GM19452 (cell line): ENCODE measurements at regions not wholly inside any gene's neighbourhood (a gene's known extent, or its start where the extent isn't known, plus 50 kb on each side); places are given as distances from the start of the nearest gene placed in this dataset.
"Not testable (repeated sequence)": the region's sequence is repeated elsewhere in the genome, so short reads cannot be mapped to it uniquely, and the experiment has no call there.

Experiments
- ATAC-seq: cut with Tn5 transposase; IDR thresholded peaks from one replicate; pipeline ENCODE4 v1.9.1; 2021; ENCODE audit not compliant: unreplicated experiment

DNA sequence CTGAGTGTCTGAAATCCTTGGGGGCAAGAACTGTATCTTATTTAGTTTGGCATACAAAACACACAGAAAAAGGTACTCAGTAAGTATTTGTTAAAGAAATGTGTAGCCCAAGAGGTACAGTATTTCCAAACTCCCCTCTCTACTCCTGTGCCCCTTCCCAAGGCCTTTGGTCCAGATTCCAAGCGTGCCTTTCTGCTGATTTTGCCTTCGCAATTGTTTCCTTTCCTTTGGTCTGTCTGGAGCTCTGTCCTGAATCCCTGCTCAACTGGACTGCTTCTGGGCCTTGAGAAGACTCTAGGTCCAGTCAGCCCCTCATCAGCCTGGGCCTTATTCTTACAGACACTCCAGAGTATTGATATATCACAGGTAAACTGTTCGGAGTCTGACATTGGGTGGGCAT, 122.2 kb upstream of the SYNCRIP start:
- no peak for ATAC-seq

DNA sequence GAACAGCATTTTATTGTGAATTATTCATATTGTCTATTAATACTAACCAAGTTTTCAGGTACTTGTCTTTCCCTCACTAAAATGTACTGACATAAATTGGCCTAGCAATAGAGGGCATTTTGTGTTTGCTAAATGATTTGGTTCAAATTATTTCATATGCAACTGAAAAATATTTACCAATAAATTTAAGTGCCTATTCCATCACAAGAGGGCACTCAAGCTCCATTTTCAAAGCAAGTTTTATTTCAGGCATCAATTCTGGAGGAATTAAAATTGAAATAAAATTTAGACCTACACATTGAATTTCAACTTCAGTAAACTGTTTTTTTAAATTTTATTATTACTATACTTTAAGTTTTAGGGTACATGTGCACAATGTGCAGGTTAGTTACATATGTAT, 114.3 kb upstream of the SYNCRIP start:
- no peak for ATAC-seq

DNA sequence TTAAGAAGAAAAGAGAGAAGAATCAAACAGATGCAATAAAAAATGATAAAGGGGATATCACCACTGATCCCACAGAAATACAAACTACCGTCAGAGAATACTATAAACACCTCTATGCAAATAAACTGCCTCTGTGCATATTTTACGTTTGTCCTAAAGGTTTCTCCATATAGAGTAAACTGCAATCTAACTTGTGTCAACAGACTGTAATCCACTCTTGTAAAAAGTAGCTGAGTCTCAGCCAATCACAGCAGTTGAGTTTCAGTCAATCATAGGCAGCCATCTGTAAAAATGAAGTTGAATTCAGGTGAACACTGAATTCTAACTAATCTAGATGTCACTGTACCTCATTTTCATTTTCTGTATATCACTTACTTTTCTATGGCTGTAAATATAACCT, 112.2 kb upstream of the SYNCRIP start:
- ATAC-seq: no peak

DNA sequence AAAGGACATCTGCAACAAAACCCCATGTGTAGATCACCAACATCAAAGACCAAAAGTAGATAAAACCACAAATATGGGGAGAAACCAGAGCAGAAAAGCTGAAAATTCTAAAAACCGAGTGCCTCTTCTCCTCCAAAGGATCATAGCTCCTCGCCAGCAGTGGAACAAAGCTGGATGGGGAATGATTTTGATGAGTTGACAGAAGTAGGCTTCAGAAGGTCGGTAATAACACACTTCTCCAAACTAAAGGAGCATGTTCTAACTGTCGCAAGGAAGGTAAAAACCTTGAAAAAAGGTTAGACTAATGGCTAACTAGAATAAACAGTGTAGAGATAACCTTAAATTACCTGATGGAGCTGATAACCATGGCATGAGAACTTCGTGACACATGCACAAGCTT, 109.9 kb upstream of the SYNCRIP start:
- no peak for ATAC-seq

DNA sequence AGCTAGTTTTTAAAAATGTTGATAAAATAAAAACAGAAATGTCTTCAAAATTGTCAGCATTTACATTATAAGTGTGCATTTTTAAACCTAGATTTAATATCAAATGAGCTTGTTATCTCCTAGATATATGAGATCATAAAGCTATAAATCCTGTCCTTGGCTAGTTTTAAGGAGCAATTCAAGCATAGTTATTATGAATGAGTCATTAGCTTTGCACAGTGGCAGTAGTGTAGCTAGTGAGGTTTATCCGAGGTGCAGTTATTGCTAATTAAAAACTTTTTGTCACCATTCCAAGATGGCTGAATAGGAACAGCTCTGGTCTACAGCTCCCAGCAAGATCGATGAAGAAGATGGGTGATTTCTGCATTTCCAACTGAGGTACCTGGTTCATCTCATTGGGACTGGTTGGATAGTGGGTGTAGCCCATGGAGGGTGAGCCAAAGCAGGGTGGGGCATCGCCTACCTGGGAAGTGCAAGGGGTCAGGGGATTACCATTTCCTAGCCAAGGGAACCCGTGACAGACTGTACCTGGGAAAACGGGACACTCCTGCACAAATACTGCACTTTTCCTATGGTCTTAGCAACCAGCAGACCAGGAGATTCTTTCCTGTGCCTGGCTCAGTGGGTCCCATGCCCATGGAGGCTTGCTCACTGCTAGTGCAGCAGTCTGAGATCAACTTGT, 108.8 kb upstream of the SYNCRIP start:
- no peak for ATAC-seq

DNA sequence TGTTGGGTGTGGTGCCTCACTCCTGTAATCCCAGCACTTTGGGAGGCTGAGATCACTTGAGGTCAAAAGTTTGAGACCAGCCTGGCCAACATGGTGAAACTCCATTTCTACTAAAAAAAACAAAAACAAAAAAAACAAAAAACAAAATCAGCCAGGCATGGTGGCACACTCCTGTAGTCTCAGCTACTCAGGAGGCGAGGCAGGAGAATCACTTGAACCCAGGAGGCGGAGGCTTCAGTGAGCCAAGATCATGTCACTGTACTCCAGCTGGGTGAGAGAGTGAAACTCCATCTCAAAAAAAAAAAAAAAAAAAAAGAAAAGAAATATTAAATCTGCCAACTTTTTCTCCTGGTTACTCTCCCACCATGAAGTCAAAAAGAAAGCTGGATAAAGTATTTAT, 107.5 kb upstream of the SYNCRIP start:
- not testable (repeated sequence) for ATAC-seq

DNA sequence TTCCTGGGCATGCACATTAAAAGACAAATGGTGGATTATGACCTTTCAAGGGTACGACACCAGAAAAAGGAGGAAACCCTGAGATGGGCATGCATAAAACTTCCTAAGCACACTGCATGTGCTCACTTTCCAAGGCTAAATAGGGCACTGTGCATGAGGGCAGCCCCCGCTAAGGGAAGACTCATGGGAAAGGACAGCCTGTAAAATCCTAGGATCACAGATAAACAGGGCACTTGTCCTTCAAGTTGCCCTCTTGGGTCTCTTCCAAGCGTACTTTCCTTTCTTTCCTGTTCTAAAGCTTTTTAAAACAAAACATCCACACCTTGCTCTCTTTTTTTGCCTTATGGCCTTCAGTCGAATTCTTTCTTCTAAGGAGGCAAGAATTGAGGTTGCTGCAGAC, 106.5 kb upstream of the SYNCRIP start:
- ATAC-seq: no peak

DNA sequence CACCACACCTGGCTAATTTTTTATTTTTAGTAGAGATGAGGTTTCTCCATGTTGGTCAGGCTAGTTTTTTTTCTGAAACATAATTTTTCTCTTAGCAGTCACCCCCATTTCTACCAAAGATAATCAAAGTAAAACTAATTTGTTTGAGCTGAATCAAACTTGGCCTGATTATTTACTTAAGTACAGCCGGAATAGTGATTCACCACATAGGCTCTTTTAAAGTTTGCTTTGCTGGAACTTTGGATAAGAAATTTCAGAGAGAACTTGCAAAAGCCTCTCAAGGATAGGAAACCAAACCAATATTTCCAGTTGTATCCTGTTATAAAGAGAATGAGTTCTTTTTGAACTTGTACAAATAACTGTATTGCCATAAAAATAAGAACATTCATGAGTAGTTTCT, 105.0 kb upstream of the SYNCRIP start:
- no peak for ATAC-seq

DNA sequence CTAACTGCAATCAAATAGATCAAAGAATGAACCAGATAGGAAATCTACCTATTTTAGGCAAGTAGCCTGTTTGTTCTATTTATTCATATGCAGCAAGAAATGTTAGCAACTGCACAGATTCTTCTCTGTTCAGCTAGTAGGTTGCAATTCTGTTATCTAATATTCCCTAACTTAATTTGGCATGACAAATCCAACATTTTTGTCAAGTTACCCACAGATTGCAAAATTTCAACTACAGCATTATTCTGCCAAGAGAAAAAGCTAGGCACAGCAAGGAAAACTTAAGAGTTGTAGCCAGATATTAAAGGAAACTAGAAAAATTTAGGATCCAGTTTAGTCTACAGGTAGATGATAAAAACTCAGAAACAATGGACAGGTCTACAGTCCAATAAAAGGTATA, 104.4 kb upstream of the SYNCRIP start:
- no peak for ATAC-seq

DNA sequence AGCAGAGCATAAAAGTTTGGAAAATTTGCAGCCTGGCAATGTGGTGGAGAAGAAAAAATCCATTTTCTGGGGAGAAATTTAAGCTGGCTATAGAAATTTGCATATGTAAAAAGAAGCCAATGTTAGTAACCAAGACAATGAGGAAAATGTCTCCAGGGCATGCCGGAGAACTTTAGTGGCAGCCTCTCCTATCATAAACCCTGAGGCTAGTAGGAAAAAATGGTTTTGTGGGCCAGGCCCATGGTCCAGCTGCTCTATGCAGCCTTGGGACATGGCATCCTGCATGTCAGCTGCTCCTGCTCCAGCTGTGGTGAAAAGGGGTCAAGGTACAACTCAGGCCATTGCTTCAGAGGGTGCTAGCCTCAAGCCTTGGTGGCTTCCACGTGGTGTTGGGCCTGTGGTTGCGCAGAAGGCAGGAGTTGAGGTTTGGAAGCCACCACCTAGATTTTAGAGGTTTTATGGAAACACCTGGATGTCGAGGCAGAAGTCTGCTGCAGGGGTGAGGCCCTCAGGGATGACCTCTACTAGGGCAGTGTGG, 101.8 kb upstream of the SYNCRIP start:
- ATAC-seq: no peak

DNA sequence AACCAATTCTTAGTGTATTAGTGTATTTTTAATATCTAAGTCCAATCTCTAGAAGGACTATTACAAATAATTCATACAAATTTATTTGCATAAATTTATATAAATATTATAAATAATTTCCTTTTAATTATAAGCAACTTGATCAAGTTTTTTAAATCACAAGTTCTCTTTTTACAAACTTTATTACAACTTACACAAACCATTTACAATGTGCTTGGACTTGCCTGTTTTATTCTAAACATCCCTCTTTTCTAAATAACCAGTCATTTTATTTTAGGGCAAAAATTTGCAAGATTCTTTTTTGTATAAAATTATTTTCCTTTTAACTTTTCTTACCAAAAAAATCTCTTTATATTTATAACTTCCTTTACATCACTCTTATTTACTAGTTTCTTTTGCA, 83.5 kb upstream of the SYNCRIP start:
- no peak for ATAC-seq

DNA sequence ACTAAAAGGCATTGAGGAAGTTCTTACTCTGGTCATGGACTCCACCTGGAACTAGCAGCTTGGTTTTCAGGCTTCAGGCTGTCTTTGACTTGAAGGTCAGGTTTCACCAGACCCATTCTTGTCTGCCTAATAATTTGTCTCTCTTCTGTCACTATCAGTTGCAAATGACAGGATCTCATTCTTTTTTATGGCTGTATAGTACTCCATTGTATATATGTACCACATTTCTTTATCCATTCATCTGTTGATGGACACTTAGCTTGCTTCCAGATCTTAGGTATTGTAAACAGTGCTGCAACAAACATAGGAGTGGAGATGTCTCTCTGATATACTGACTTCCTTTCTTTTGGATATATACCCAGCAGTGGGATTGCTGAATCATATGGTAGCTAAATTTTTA, 73.1 kb upstream of the SYNCRIP start:
- ATAC-seq: no peak

DNA sequence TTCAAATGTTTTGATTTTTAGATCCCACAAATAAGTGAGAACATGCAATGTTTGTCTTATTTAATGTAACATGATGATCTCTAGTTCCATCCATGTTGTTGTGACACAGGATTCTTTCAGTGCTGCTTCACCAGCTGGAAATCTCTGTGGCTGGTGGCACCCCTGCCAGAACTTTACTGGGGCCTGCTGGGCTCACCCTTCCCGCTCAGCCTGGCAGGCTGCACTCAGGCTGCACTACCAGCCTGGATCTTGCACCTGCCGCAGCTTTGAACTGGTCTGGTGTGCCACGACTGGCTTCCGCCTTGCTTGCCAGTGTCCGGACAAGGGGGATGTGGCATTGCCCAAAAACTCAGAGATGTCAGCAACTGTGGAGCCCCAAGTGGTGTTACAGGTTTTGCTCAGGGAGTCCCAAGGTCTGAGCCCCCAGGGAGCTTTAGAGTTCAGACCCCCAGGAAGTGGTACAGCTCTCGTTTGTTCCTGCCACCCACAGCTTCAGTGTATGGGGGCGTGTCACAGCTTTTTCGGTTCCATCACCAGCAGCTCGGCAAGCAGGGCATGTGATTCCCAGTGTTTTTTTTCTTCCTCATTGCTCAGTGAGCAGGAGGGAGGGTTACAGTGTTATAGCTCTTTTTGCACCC, 72.3 kb upstream of the SYNCRIP start:
- no peak for ATAC-seq

DNA sequence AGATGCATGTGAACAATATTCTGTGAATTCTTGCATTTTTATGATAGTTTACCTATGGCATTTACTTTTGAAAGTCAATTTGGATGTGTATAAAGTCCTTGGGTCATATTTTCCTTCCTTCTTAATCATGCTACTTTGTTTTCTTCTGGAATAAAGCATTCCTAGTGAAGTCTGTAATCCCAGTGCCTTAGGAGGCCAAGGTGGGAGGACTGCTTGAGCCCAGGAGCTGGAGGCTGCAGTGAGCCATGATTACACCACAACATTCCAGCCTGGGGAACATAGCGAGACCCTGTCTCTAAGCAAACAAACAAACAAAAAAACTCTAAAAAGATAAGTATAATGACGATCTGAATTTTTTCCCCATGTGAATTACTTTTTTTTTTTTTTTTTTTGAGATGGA, 69.7 kb upstream of the SYNCRIP start:
- ATAC-seq: no peak

DNA sequence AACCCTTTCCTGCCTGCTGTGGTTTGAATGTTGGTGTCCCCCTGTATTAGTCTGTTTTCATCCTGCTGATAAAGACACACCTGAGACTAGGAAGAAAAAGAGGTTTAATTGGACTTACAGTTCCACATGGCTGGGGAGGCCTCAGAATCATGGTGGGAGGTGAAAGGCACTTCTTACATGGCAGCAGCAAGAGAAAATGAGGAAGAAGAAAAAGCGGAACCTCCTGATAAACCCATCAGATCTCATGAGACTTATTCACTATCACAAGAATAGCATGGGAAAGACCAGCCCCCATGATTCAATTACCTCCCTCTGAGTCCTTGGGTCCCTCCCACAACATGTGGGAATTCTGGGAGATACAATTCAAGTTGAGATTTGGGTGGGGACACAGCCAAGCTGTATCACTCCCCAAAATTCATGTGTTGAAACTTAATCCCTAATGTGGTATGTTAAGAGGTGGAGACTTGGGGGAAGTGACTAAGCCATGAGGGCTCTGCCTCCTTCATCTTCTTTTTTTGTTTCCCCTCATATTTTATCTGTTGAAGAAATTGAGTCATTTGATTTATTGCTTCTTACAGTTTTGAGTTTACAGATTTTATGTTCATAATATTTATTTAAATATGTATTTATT, 64.9 kb upstream of the SYNCRIP start:
- ATAC-seq: not testable (repeated sequence)

DNA sequence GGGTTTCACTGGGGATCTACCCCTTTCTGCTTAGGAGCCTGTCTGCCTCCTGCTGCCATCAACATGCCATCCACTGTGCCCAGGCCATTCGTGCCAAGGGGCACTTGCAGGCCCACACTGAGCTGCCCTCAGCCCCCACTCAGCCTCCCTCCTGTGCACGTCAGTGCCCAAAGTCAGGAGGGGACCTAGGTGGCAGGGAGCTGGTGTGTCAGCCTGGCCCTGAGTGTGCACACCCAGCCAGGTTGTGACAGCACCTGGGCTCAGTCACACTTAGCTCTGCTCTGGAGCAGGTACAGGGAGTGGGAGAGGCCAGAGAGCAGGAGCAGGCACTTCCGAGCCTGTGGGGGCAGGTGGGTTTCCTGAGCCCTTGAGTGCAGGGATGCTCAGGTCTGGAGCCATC, 63.6 kb upstream of the SYNCRIP start:
- no peak for ATAC-seq

DNA sequence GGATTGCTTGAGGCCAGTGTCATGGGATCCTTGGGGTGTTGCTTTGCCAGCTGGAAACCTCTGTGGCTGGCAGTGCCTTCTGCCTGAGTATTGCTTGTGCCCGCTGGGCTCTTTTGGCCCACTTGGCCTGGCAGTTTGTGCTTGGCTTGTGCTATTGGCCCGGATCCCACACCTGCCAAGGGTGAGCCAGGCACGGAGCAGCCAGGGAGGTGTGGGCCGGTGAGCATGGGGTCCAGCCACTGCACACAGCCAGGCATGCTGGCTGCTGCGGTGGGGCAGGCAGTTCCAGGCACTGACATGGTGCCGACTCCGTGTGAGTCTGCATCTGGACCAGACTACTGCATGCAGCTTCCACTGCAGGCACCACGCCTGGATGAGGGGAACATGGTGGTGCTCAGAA, 62.5 kb upstream of the SYNCRIP start:
- no peak for ATAC-seq

DNA sequence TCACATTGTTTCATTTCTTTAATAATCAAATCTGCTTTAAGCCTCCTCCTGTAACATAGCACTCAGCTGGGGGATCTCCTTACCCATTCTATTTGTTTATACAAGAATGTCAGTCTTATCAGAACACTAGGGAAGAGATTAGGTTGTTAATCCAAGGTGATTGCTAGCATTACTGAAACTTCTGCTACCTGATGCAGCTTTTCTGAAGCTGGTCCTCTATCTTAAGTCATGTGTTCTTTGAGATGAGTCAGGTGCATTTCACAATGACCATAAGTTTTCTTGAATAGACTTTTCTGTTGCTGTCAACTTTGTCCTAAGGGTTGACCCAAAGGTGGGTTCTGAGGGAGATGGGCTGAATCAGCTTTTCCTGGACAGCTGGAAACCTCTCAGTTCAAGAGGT, 60.7 kb upstream of the SYNCRIP start:
- ATAC-seq: no peak
